ENCODE measurements at regions not wholly inside any gene's neighbourhood (a gene's known extent, or its start where the extent isn't known, plus 50 kb on each side); places are given as distances from the start of the nearest gene placed in this dataset.

GRCh38 chr9:91092214-91092613, 269.5 kb downstream of the AUH start:
- no peak for ATAC-seq
- no peak overlapping the region for H3K27ac ChIP-seq (ENCODE audit: low read length)
- peaks cover 0 to 5% of the 10 kb centered on the region in 2 donors for H3K27me3 Mint-ChIP-seq (ENCODE audit: low read depth in 2 of 2)
- DNase-seq: no peak
- H3K4me3 ChIP-seq (ENCODE audit: low read length): no peak overlapping the region
- H3K9me3 ChIP-seq (ENCODE audit: control insufficient read depth, insufficient read depth, low read length): no peaks in the 10 kb centered on the region
- H3K4me1 Mint-ChIP-seq: peaks cover 5 to 8% of the 10 kb centered on the region in 2 donors
- intact Hi-C loops (cut with micrococcal nuclease): loop anchor here (5.0 to 10.0 kb wide), 2 partner anchors 273 to 340 kb away; partner anchors contain the start of gene AUH
- 96% methylated on average over 1 of the region's 1 CpG for WGBS (ENCODE audit: insufficient coverage)
- no peaks in the 10 kb centered on the region for H3K36me3 ChIP-seq (ENCODE audit: control insufficient read depth, insufficient read depth, low read length)
- H3K9me3 Mint-ChIP-seq: peaks cover 5% of the 10 kb centered on the region in 2 donors
- H3K4me1 ChIP-seq (ENCODE audit: control insufficient read depth, insufficient read depth, low read length): peaks cover 7% of the 10 kb centered on the region
- H3K27ac Mint-ChIP-seq: no peak overlapping the region
- no peak overlapping the region for H3K4me3 Mint-ChIP-seq
- no peaks in the 10 kb centered on the region for H3K27me3 ChIP-seq (ENCODE audit: control insufficient read depth, insufficient read depth, low read length)
- TF ChIP-seq CTCF (IDR thresholded peaks at IDR 0.05): no peak
- peaks cover 16% of the 10 kb centered on the region for H3K36me3 Mint-ChIP-seq

GRCh38 chr9:91094324-91095088, 267.2 kb downstream of the AUH start:
- Mint-ChIP-seq H3K36me3 (peaks cover 16% of the 10 kb centered on the region), H3K4me3 (no peak overlapping the region), H3K27me3 (ENCODE audit: low read depth in 2 of 2) (no peaks in the 10 kb centered on the region), H3K27ac (no peak overlapping the region), H3K4me1 (peaks cover 9 to 12% of the 10 kb centered on the region in 2 donors), H3K9me3 (peaks cover 5% of the 10 kb centered on the region in 2 donors)
- no CpG with 5 or more reads among the region's 1 CpG for WGBS (ENCODE audit: insufficient coverage)
- intact Hi-C loops (cut with micrococcal nuclease): loop anchor here (5.0 to 10.0 kb wide), 2 partner anchors 270 to 338 kb away; partner anchors contain the start of gene AUH
- no peak for TF ChIP-seq CTCF (IDR thresholded peaks at IDR 0.05)
- Histone ChIP-seq H3K27ac (ENCODE audit: low read length) (no peak overlapping the region), H3K36me3 (ENCODE audit: control insufficient read depth, insufficient read depth, low read length) (no peaks in the 10 kb centered on the region), H3K4me3 (ENCODE audit: low read length) (no peak overlapping the region), H3K27me3 (ENCODE audit: control insufficient read depth, insufficient read depth, low read length) (no peaks in the 10 kb centered on the region), H3K9me3 (ENCODE audit: control insufficient read depth, insufficient read depth, low read length) (no peaks in the 10 kb centered on the region), H3K4me1 (ENCODE audit: control insufficient read depth, insufficient read depth, low read length) (peaks cover 13% of the 10 kb centered on the region)
- ATAC-seq: no peak
- no peak for DNase-seq

GRCh38 chr9:91098203-91098850, 263.4 kb downstream of the AUH start:
- intact Hi-C loops (cut with micrococcal nuclease): loop anchor here (10.0 kb wide), 1 partner anchor 266 kb away; the partner anchor contains the start of gene AUH
- H3K27me3 ChIP-seq (ENCODE audit: control insufficient read depth, insufficient read depth, low read length): no peaks in the 10 kb centered on the region
- H3K4me1 ChIP-seq (ENCODE audit: control insufficient read depth, insufficient read depth, low read length): peaks cover 38% of the 10 kb centered on the region
- Mint-ChIP-seq H3K36me3 (peaks cover 16% of the 10 kb centered on the region), H3K4me3 (no peak overlapping the region), H3K27me3 (ENCODE audit: low read depth in 2 of 2) (peaks cover 0 to 5% of the 10 kb centered on the region in 2 donors), H3K27ac (no peak overlapping the region), H3K4me1 (peaks cover 36 to 37% of the 10 kb centered on the region in 2 donors), H3K9me3 (peaks cover 5% of the 10 kb centered on the region in 2 donors)
- ATAC-seq (no peak), DNase-seq (no peak)
- H3K4me3 ChIP-seq (ENCODE audit: low read length): no peak overlapping the region
- no peak overlapping the region for H3K27ac ChIP-seq (ENCODE audit: low read length)
- WGBS (ENCODE audit: insufficient coverage): 97% methylated on average over 10 of the region's 10 CpGs
- no peak for TF ChIP-seq CTCF (IDR thresholded peaks at IDR 0.05)
- no peaks in the 10 kb centered on the region for H3K9me3 ChIP-seq (ENCODE audit: control insufficient read depth, insufficient read depth, low read length)
- no peaks in the 10 kb centered on the region for H3K36me3 ChIP-seq (ENCODE audit: control insufficient read depth, insufficient read depth, low read length)
